Epithelial cell of proximal tubule (primary cell): ENCODE measurements at regions not wholly inside any gene's neighbourhood (a gene's known extent, or its start where the extent isn't known, plus 50 kb on each side); places are given as distances from the start of the nearest gene placed in this dataset.

ENCODE experiments used
- DNase-seq: peaks from one replicate; pipeline ENCODE4 v3.0.0-alpha.2; 2011; ENCODE audit warnings: low read depth
- H3K4me3 ChIP-seq: 2 replicates; pipeline ENCODE4 v1.5.1; 2011; ENCODE audit warnings: low read depth, mild to moderate bottlenecking, low read length
- CTCF ChIP-seq: conservative IDR thresholded peaks from 2 replicates; pipeline ENCODE4 v1.5.1; 2012; ENCODE audit warnings: low read depth, mild to moderate bottlenecking, low read length

GRCh38 chr1:221907166-221907932, 165.5 kb upstream of the DUSP10 start:
- DNase-seq: no peak
- TF ChIP-seq CTCF: no peak
- H3K4me3 ChIP-seq: no peak overlapping the region

- DNase-seq: no peak
- H3K4me3 ChIP-seq: no peak overlapping the region
- no peak for TF ChIP-seq CTCF
These were observed 163.9 kb upstream of the DUSP10 start for GRCh38 chr1:221905802-221906201.

- no peak for DNase-seq
- H3K4me3 ChIP-seq: no peak overlapping the region
- no peak for TF ChIP-seq CTCF
These were observed 162.4 kb upstream of the DUSP10 start for GRCh38 chr1:221904319-221904718.

- no peak for DNase-seq
- H3K4me3 ChIP-seq: no peak overlapping the region
- TF ChIP-seq CTCF: no peak
These were observed 161.7 kb upstream of the DUSP10 start for GRCh38 chr1:221903594-221903993.

DNA sequence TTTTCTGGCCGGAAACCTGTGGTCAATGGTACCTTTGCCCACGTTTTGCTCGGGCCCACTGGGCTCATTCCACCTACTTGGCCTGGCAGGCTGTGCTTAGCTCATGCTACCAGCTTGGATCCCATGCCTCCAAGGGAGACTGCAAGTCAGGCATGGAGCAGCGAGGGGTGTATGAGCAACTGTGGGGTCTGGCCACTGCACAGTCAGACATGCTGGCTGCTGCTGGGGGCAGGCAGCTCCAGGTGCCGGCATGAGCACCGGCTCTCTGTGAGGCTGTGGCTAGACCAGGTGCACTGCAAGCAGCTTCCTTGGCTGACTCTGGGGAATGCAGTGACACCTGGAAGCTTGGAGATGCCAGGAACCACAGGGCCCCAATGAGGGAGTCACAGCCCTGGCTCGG, 161.1 kb upstream of the DUSP10 start:
- no peak overlapping the region for H3K4me3 ChIP-seq
- no peak for DNase-seq
- TF ChIP-seq CTCF: no peak

GRCh38 chr1:221900678-221901077, 158.8 kb upstream of the DUSP10 start:
- no peak overlapping the region for H3K4me3 ChIP-seq
- no peak for DNase-seq
- TF ChIP-seq CTCF: no peak

DNA sequence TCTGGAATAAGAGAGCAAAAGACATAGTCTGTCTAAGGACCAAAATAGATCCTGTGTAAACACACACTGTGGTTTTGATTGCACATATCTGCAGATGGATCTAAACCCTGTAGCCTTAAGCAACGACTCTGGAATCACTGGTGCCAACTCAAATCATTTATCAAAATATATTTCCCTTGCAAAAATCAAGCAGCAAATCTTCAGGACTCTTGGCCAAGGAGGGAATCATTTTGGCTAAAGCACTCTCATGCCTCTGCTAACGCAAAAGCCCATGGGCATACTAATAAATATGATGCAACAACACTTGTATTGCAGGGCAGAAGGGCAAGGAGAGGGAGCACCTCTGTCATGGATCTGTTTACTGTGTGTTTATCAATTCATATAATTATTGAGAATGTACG, 155.4 kb upstream of the DUSP10 start:
- no peak for TF ChIP-seq CTCF
- no peak for DNase-seq
- no peak overlapping the region for H3K4me3 ChIP-seq
